GM12878 (cell line): ENCODE measurements at regions not wholly inside any gene's neighbourhood (a gene's known extent, or its start where the extent isn't known, plus 50 kb on each side); places are given as distances from the start of the nearest gene placed in this dataset.

Experiments
- ATF2 ChIP-seq: IDR thresholded peaks from 2 replicates; pipeline ENCODE4 v1.6.1; 2012; ENCODE audit warnings: low read length, inconsistent platforms
- DPF2 ChIP-seq: fragments of 450-650 bp; IDR thresholded peaks from 2 replicates; pipeline ENCODE4 v1.6.1; 2017; ENCODE audit warnings: mild to moderate bottlenecking
- E2F8 ChIP-seq: fragments of 450-650 bp; IDR thresholded peaks from 2 replicates; pipeline ENCODE4 v1.6.1; 2018; ENCODE audit warnings: mild to moderate bottlenecking, low read depth, moderate library complexity; ENCODE audit not compliant: partially characterized antibody
- ELK1 ChIP-seq: IDR thresholded peaks from 2 replicates; pipeline ENCODE4 v1.6.1; 2012; ENCODE audit warnings: low read depth, low read length, improper control_type of control experiment
- ETV6 ChIP-seq, 2 experiments: fragments of 450-650 bp in 1 of 2; IDR thresholded peaks in 1 of 2; conservative IDR thresholded peaks in 1 of 2; 2 replicates each; pipeline ENCODE4 v1.6.1; 2014; ENCODE audit warnings: antibody characterized with exemption in 1 of 2, borderline replicate concordance in 1 of 2, low read depth in 1 of 2, mild to moderate bottlenecking in 1 of 2, moderate library complexity in 1 of 2
- GATAD2B ChIP-seq: fragments of 450-650 bp; conservative IDR thresholded peaks from 2 replicates; pipeline ENCODE4 v1.6.1; 2017; ENCODE audit warnings: low read depth, mild to moderate bottlenecking, moderate library complexity
- MEF2A ChIP-seq: IDR thresholded peaks from 2 replicates; pipeline ENCODE4 v1.6.1; 2011; ENCODE audit warnings: low read depth, mild to moderate bottlenecking, low read length, moderate library complexity; ENCODE audit not compliant: insufficient read depth
- MTA2 ChIP-seq: fragments of 450-650 bp; IDR thresholded peaks from 2 replicates; pipeline ENCODE4 v1.6.1; 2016; ENCODE audit warnings: low read depth, mild to moderate bottlenecking, moderate library complexity
- POLR2AphosphoS5 ChIP-seq: IDR thresholded peaks from 2 replicates; pipeline ENCODE4 v1.6.1; 2011; ENCODE audit warnings: mild to moderate bottlenecking, low read length, inconsistent platforms
- POU2F2 ChIP-seq: IDR thresholded peaks from 3 replicates; pipeline ENCODE4 v1.6.1; 2011; ENCODE audit warnings: low read depth, mild to moderate bottlenecking, low read length, borderline replicate concordance
- RCOR1 ChIP-seq: conservative IDR thresholded peaks from 2 replicates; pipeline ENCODE4 v1.6.1; 2012; ENCODE audit warnings: low read depth, low read length, improper control_type of control experiment
- RELB ChIP-seq: fragments of 450-650 bp; IDR thresholded peaks from 2 replicates; pipeline ENCODE4 v1.6.1; 2017; ENCODE audit warnings: low read depth, mild to moderate bottlenecking, moderate library complexity
- ZNF217 ChIP-seq: fragments of 450-650 bp; IDR thresholded peaks from 2 replicates; pipeline ENCODE4 v1.6.1; 2017; ENCODE audit warnings: antibody characterized with exemption, mild to moderate bottlenecking
- TF ChIP-seq, protein P1 (sequence below): fragments of 450-650 bp; IDR thresholded peaks from 2 replicates; pipeline ENCODE4 v1.6.1; 2016; ENCODE audit warnings: mild to moderate bottlenecking
- TF ChIP-seq, protein P2 (sequence below): IDR thresholded peaks from 2 replicates; pipeline ENCODE4 v1.6.1; 2011; ENCODE audit warnings: low read depth, low read length, improper control_type of control experiment, borderline replicate concordance
- TF ChIP-seq, protein P3 (sequence below): fragments of 450-650 bp; IDR thresholded peaks from 2 replicates; pipeline ENCODE4 v1.6.1; 2016; ENCODE audit warnings: mild to moderate bottlenecking
- TF ChIP-seq, protein P4 (sequence below): IDR thresholded peaks from 2 replicates; pipeline ENCODE4 v1.6.1; 2011; ENCODE audit warnings: low read depth, mild to moderate bottlenecking, low read length, moderate library complexity, borderline replicate concordance; ENCODE audit errors: extremely low read depth

DNA sequence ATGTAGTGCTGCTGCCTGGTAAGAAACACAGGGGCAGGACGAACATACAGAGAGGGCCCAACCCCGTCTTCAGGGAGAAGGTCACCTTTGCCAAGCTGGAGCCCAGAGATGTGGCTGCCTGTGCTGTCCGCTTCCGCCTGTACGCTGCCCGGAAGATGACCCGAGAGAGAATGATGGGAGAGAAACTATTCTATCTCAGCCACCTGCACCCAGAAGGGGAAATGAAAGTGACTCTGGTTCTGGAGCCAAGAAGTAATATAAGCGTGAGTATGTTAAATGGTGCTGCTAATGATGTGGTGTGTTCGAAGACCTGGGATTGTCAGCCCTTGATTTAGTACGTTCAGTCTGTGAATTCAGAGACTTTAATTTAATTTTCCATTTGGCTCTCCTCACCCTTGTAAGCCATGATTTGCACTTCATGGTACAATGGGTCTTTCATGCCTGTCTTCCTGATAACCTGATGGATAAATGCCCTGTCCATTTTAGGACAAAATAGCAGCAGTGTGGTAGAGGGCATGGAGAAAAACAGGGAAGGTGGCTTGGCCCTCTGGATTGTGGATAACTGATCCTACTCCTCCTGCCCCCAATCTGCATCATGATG is 318.9 kb downstream of the SNAPC1 start (continued):
- TF ChIP-seq, protein P1, sequence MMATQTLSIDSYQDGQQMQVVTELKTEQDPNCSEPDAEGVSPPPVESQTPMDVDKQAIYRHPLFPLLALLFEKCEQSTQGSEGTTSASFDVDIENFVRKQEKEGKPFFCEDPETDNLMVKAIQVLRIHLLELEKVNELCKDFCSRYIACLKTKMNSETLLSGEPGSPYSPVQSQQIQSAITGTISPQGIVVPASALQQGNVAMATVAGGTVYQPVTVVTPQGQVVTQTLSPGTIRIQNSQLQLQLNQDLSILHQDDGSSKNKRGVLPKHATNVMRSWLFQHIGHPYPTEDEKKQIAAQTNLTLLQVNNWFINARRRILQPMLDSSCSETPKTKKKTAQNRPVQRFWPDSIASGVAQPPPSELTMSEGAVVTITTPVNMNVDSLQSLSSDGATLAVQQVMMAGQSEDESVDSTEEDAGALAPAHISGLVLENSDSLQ: peak; percentile 41; the same call in 1 of the 2 replicates
- TF ChIP-seq POU2F2 (peak; percentile 68; the same call in 1 of the 3 replicates), RELB (peak; percentile 67), GATAD2B (0 out of 2 replicates have a peak, but pooled peaks have one; percentile 33), ETV6 (conservative IDR thresholded peaks at IDR 0.05 in 1 of 2, IDR thresholded peaks at IDR 0.05 in 1 of 2; ENCODE audit: borderline replicate concordance in 1 of 2, low read depth in 1 of 2) (peak in 1 of 2 experiments; percentile 91; a peak in 2 of 4 replicates), MEF2A (0 out of 2 replicates have a peak, but pooled peaks have one; percentile 24), ZNF217 (no peak), ELK1 (no peak), E2F8 (no peak), MTA2 (peak; percentile 97), DPF2 (peak; percentile 87), ATF2 (peak; percentile 71; the same call in 1 of the 2 replicates), POLR2AphosphoS5 (peak; percentile 41; the same call in 1 of the 2 replicates), RCOR1 (0 out of 2 replicates have a peak, but pooled peaks have one; percentile 79)
- TF ChIP-seq, protein P2, sequence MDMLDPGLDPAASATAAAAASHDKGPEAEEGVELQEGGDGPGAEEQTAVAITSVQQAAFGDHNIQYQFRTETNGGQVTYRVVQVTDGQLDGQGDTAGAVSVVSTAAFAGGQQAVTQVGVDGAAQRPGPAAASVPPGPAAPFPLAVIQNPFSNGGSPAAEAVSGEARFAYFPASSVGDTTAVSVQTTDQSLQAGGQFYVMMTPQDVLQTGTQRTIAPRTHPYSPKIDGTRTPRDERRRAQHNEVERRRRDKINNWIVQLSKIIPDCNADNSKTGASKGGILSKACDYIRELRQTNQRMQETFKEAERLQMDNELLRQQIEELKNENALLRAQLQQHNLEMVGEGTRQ: no peak
- TF ChIP-seq, protein P3, sequence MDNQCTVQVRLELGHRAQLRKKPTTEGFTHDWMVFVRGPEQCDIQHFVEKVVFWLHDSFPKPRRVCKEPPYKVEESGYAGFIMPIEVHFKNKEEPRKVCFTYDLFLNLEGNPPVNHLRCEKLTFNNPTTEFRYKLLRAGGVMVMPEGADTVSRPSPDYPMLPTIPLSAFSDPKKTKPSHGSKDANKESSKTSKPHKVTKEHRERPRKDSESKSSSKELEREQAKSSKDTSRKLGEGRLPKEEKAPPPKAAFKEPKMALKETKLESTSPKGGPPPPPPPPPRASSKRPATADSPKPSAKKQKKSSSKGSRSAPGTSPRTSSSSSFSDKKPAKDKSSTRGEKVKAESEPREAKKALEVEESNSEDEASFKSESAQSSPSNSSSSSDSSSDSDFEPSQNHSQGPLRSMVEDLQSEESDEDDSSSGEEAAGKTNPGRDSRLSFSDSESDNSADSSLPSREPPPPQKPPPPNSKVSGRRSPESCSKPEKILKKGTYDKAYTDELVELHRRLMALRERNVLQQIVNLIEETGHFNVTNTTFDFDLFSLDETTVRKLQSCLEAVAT: peak; percentile 39; the same call in 1 of the 2 replicates
- TF ChIP-seq, protein P4, sequence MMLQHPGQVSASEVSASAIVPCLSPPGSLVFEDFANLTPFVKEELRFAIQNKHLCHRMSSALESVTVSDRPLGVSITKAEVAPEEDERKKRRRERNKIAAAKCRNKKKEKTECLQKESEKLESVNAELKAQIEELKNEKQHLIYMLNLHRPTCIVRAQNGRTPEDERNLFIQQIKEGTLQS: no peak
